GM12878 (cell line): ENCODE measurements at regions not wholly inside any gene's neighbourhood (a gene's known extent, or its start where the extent isn't known, plus 50 kb on each side); places are given as distances from the start of the nearest gene placed in this dataset.

Source experiments
- ATAC-seq: fragments of 200-7000 bp; cut with Tn5 transposase; 3 replicates; pipeline ENCODE4 v1.9.1; 2020; ENCODE audit warnings: mild to moderate bottlenecking, moderate library complexity
- BruUV-seq: library from RNA; stranded (reverse); fragments of 400-500 nt; replicated peaks from 2 replicates; lab custom pipeline; 2021; lab: Mats Ljungman, UMichigan
- CTCF ChIA-PET: fragments of 300-600 bp; sonication (Branson Sonifier 250); formaldehyde crosslinking; extraction: SDS; loops from one replicate; lab custom pipeline; 2021; ENCODE audit warnings: inconsistent platforms; lab: Yijun Ruan, JAX
- POLR2A ChIA-PET: fragments of 350-600 bp; formaldehyde crosslinking; extraction: SDS; loops from one replicate; lab custom pipeline; 2021; ENCODE audit warnings: inconsistent platforms; lab: Charles Lee
- RAD21 ChIA-PET: fragments of 300-600 bp; sonication (Branson Sonifier 250); formaldehyde crosslinking; loops from one replicate; lab custom pipeline; 2023; ENCODE audit warnings: antibody characterized with exemption; ENCODE audit not compliant: unreplicated experiment; lab: Charles Lee
- SMC1A ChIA-PET: fragments of 300-600 bp; sonication (Branson Sonifier 250); formaldehyde crosslinking; loops from one replicate; lab custom pipeline; 2023; ENCODE audit not compliant: unreplicated experiment, uncharacterized antibody; lab: Charles Lee
- DNase-seq: peaks from one replicate; pipeline ENCODE4 v3.0.0-alpha.2; 2011; ENCODE audit warnings: low read depth, low spot score
- FAIRE-seq: peaks from 3 replicates; lab custom pipeline; 2011; peaks lifted over from hg19 to GRCh38; lab: Jason Lieb, UNC
- H2AFZ ChIP-seq: 2 replicates; pipeline ENCODE4 v1.6.0; 2011; ENCODE audit warnings: low read depth, low read length, control low read depth; ENCODE audit not compliant: control insufficient read depth
- H3K27ac ChIP-seq: 2 replicates; pipeline ENCODE4 v1.5.1; 2011; ENCODE audit warnings: control low read depth; ENCODE audit not compliant: control insufficient read depth, insufficient read depth
- H3K27me3 ChIP-seq, 2 experiments: replicated peaks in 1 of 2; 2 replicates each; pipeline versions ENCODE4 v1.6.0 to v1.6.1; 2011; ENCODE audit warnings: low read length in 1 of 2; ENCODE audit not compliant: control insufficient read depth in 2 of 2, insufficient read depth in 2 of 2
- H3K36me3 ChIP-seq, 2 experiments: 2 replicates each; pipeline ENCODE4 v1.5.1; 2011; ENCODE audit warnings: low read length in 1 of 2; ENCODE audit not compliant: control insufficient read depth in 2 of 2, insufficient read depth in 2 of 2
- H3K4me1 ChIP-seq: 2 replicates; pipeline ENCODE4 v1.6.1; 2011; ENCODE audit warnings: mild to moderate bottlenecking, low read length, moderate library complexity, mixed read lengths; ENCODE audit not compliant: control insufficient read depth, insufficient read depth
- H3K4me2 ChIP-seq: 2 replicates; pipeline ENCODE4 v1.6.0; 2011; ENCODE audit warnings: control low read depth; ENCODE audit not compliant: control insufficient read depth, insufficient read depth
- H3K4me3 ChIP-seq: fragments of 200-600 bp; sonication (generic); 2 replicates; pipeline ENCODE4 v1.5.1; 2016
- H3K79me2 ChIP-seq: 2 replicates; pipeline ENCODE4 v1.6.0; 2011; ENCODE audit warnings: low read length; ENCODE audit not compliant: control insufficient read depth, insufficient read depth
- H3K9ac ChIP-seq: 2 replicates; pipeline ENCODE4 v1.8.0; 2011; ENCODE audit warnings: low read length, control low read depth, mixed read lengths; ENCODE audit not compliant: control insufficient read depth, insufficient read depth
- H3K9me3 ChIP-seq: replicated peaks from 3 replicates; pipeline ENCODE4 v1.5.1; 2011; ENCODE audit warnings: mild to moderate bottlenecking, low read length; ENCODE audit not compliant: control insufficient read depth, insufficient read depth
- H4K20me1 ChIP-seq: 2 replicates; pipeline ENCODE4 v1.6.0; 2011; ENCODE audit not compliant: control insufficient read depth, insufficient read depth
- FOXK2 ChIP-seq: fragments of 450-650 bp; IDR thresholded peaks from 2 replicates; pipeline ENCODE4 v1.6.1; 2017; ENCODE audit warnings: mild to moderate bottlenecking, moderate library complexity
- HCFC1 ChIP-seq: fragments of 150-350 bp; IDR thresholded peaks from 2 replicates; pipeline ENCODE4 v1.6.1; 2014; ENCODE audit warnings: low read length
- NR2F1 ChIP-seq: fragments of 450-650 bp; conservative IDR thresholded peaks from 2 replicates; pipeline ENCODE4 v1.6.1; 2017; ENCODE audit warnings: mild to moderate bottlenecking
- NRF1 ChIP-seq: conservative IDR thresholded peaks from 2 replicates; pipeline ENCODE4 v1.6.1; 2011; ENCODE audit warnings: mild to moderate bottlenecking, low read depth, low read length, improper control_type of control experiment
- SREBF1 ChIP-seq: IDR thresholded peaks from 2 replicates; pipeline ENCODE4 v1.6.1; 2012; ENCODE audit warnings: mild to moderate bottlenecking, low read length
- ZSCAN29 ChIP-seq: fragments of 450-650 bp; IDR thresholded peaks from 2 replicates; pipeline ENCODE4 v1.6.1; 2017; ENCODE audit warnings: mild to moderate bottlenecking, moderate library complexity
- WGBS: methylation state at CpG from one replicate; pipeline ENCODE4 v1.1.6; 2016; ENCODE audit warnings: low lambda C conversion rate; ENCODE audit not compliant: insufficient replicate concordance, insufficient coverage; ENCODE audit errors: missing lambda C conversion rate; 5-methylcytosine and 5-hydroxymethylcytosine counted together
- in situ Hi-C: fragments of 300-500 bp; cut with MboI; formaldehyde crosslinking; loops from 9 replicates; pipeline ENCODE4 v1.14.3; 2018; ENCODE audit warnings: mixed read lengths
- intact Hi-C: fragments of 100-400 bp; cut with micrococcal nuclease; formaldehyde crosslinking; loops from one replicate; pipeline ENCODE4 v1.14.2; 2022; ENCODE audit not compliant: unreplicated experiment
- TF ChIP-seq, protein P1 (sequence below): fragments of 450-650 bp; IDR thresholded peaks from 2 replicates; pipeline ENCODE4 v1.6.1; 2018; ENCODE audit warnings: borderline replicate concordance, mild to moderate bottlenecking; ENCODE audit not compliant: partially characterized antibody
- TF ChIP-seq, protein P2 (sequence below): fragments of 450-650 bp; formaldehyde crosslinking; IDR thresholded peaks from 2 replicates; pipeline ENCODE4 v1.4.0; 2022; ENCODE audit warnings: mild to moderate bottlenecking, moderate library complexity

- POLR2A ChIA-PET, result no interaction called here
- intact Hi-C loops (no loop called here), in situ Hi-C loops (no loop called here)
- BruUV-seq, result no TSS peak
- 23% methylated on average over 4 of the region's 4 CpGs for WGBS
- no peak overlapping the region for H3K27ac ChIP-seq
- CTCF ChIA-PET, result interaction anchor here (1.0 kb wide), 1 partner anchor 59 kb away, joined by 3 read pairs; no protein-coding TSS in a partner anchor
- no peak overlapping the region for H3K4me2 ChIP-seq
- no peaks in the 10 kb centered on the region for H3K4me1 ChIP-seq
- ATAC-seq, result no peak
- no peaks in the 10 kb centered on the region for H3K36me3 ChIP-seq
- no peaks in the 10 kb centered on the region for H3K9me3 ChIP-seq
- RAD21 ChIA-PET, result no interaction called here
- DNase-seq, result no peak
- H4K20me1 ChIP-seq, result no peaks in the 10 kb centered on the region
- H3K27me3 ChIP-seq, result peaks cover 0 to 3% of the 10 kb centered on the region in 2 experiments; a peak in 2 of 4 replicates
- H3K79me2 ChIP-seq, result no peaks in the 10 kb centered on the region
- no peak for FAIRE-seq
- SMC1A ChIA-PET, result interaction anchor here (1.1 kb wide), 1 partner anchor 27 kb away, joined by 3 read pairs; no protein-coding TSS in a partner anchor
- no peak overlapping the region for H2AFZ ChIP-seq
- TF ChIP-seq, protein P1, sequence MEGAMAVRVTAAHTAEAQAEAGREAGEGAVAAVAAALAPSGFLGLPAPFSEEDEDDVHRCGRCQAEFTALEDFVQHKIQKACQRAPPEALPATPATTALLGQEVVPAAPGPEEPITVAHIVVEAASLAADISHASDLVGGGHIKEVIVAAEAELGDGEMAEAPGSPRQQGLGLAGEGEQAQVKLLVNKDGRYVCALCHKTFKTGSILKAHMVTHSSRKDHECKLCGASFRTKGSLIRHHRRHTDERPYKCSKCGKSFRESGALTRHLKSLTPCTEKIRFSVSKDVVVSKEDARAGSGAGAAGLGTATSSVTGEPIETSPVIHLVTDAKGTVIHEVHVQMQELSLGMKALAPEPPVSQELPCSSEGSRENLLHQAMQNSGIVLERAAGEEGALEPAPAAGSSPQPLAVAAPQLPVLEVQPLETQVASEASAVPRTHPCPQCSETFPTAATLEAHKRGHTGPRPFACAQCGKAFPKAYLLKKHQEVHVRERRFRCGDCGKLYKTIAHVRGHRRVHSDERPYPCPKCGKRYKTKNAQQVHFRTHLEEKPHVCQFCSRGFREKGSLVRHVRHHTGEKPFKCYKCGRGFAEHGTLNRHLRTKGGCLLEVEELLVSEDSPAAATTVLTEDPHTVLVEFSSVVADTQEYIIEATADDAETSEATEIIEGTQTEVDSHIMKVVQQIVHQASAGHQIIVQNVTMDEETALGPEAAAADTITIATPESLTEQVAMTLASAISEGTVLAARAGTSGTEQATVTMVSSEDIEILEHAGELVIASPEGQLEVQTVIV, result no peak
- TF ChIP-seq, protein P2, sequence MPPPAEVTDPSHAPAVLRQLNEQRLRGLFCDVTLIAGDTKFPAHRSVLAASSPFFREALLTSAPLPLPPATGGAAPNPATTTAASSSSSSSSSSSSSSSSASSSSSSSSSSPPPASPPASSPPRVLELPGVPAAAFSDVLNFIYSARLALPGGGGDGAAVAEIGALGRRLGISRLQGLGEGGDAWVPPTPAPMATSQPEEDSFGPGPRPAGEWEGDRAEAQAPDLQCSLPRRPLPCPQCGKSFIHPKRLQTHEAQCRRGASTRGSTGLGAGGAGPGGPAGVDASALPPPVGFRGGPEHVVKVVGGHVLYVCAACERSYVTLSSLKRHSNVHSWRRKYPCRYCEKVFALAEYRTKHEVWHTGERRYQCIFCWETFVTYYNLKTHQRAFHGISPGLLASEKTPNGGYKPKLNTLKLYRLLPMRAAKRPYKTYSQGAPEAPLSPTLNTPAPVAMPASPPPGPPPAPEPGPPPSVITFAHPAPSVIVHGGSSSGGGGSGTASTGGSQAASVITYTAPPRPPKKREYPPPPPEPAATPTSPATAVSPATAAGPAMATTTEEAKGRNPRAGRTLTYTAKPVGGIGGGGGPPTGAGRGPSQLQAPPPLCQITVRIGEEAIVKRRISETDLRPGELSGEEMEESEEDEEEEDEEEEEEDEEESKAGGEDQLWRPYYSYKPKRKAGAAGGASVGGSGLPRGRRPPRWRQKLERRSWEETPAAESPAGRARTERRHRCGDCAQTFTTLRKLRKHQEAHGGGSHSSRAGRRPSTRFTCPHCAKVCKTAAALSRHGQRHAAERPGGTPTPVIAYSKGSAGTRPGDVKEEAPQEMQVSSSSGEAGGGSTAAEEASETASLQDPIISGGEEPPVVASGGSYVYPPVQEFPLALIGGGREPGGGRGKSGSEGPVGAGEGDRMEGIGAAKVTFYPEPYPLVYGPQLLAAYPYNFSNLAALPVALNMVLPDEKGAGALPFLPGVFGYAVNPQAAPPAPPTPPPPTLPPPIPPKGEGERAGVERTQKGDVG, result no peak
- TF ChIP-seq NR2F1 (no peak), ZSCAN29 (no peak), NRF1 (no peak), HCFC1 (no peak), SREBF1 (no peak), FOXK2 (no peak)
- no peak overlapping the region for H3K9ac ChIP-seq
- H3K4me3 ChIP-seq, result no peak overlapping the region
Measured at GRCh38 chr15:62875626-62876021, 166.9 kb upstream of the TPM1 start.
